Osteocyte (in vitro differentiated cells): ENCODE measurements at regions not wholly inside any gene's neighbourhood (a gene's known extent, or its start where the extent isn't known, plus 50 kb on each side); places are given as distances from the start of the nearest gene placed in this dataset.

Experiments used
- DNase-seq: peaks from one replicate; pipeline ENCODE4 v3.0.0; 2021; ENCODE audit warnings: mixed read lengths; ENCODE audit not compliant: unreplicated experiment; ENCODE audit errors: extremely low spot score
- H3K27ac Mint-ChIP-seq: one replicate; pipeline ENCODE4 v1.8.0; 2021; ENCODE audit warnings: mild to moderate bottlenecking, mixed read lengths; ENCODE audit not compliant: unreplicated experiment
- H3K27me3 Mint-ChIP-seq: one replicate; pipeline ENCODE4 v1.8.0; 2021; ENCODE audit warnings: mixed read lengths; ENCODE audit not compliant: unreplicated experiment
- H3K36me3 Mint-ChIP-seq: one replicate; pipeline ENCODE4 v1.8.0; 2021; ENCODE audit warnings: mixed read lengths; ENCODE audit not compliant: unreplicated experiment
- H3K4me1 Mint-ChIP-seq: one replicate; pipeline ENCODE4 v1.8.0; 2021; ENCODE audit warnings: mixed read lengths; ENCODE audit not compliant: unreplicated experiment
- H3K4me3 Mint-ChIP-seq: one replicate; pipeline ENCODE4 v1.8.0; 2021; ENCODE audit warnings: mild to moderate bottlenecking, moderate library complexity, mixed read lengths; ENCODE audit not compliant: unreplicated experiment
- H3K9me3 Mint-ChIP-seq: one replicate; pipeline ENCODE4 v1.8.0; 2021; ENCODE audit warnings: mixed read lengths; ENCODE audit not compliant: unreplicated experiment
- CTCF ChIP-seq: fragments of 200-600 bp; sonication (generic); IDR thresholded peaks from 2 replicates; pipeline ENCODE4 v1.5.0; 2021; ENCODE audit warnings: antibody characterized with exemption, mild to moderate bottlenecking, moderate library complexity

- peaks cover 6% of the 10 kb centered on the region for H3K9me3 Mint-ChIP-seq
These were observed 175.3 kb upstream of the CLEC14A start for GRCh38 chr14:38431156-38431555.

GRCh38 chr14:38430522-38430921 lies 174.6 kb upstream of the CLEC14A start:
- no peak for TF ChIP-seq CTCF
- Mint-ChIP-seq H3K9me3 (peaks cover 7% of the 10 kb centered on the region), H3K4me3 (no peak overlapping the region), H3K36me3 (no peaks in the 10 kb centered on the region), H3K27ac (no peak overlapping the region), H3K4me1 (no peaks in the 10 kb centered on the region), H3K27me3 (peaks cover 1% of the 10 kb centered on the region)
- no peak for DNase-seq

More at GRCh38 chr14:38431156-38431555, 175.3 kb upstream of the CLEC14A start:
- Mint-ChIP-seq H3K4me3 (no peak overlapping the region), H3K27me3 (peaks cover 3% of the 10 kb centered on the region), H3K4me1 (no peaks in the 10 kb centered on the region), H3K27ac (no peak overlapping the region), H3K36me3 (no peaks in the 10 kb centered on the region)
- no peak for TF ChIP-seq CTCF
- no peak for DNase-seq

GRCh38 chr14:38425324-38425976 lies 169.6 kb upstream of the CLEC14A start:
- Mint-ChIP-seq H3K9me3 (peaks cover 33% of the 10 kb centered on the region), H3K36me3 (no peaks in the 10 kb centered on the region), H3K4me3 (no peak overlapping the region), H3K27ac (no peak overlapping the region), H3K4me1 (no peaks in the 10 kb centered on the region), H3K27me3 (no peaks in the 10 kb centered on the region)
- DNase-seq = no peak
- TF ChIP-seq CTCF = no peak

GRCh38 chr14:38420048-38420447 lies 164.2 kb upstream of the CLEC14A start:
- H3K9me3 Mint-ChIP-seq = peaks cover 27% of the 10 kb centered on the region
- TF ChIP-seq CTCF = no peak
- no peak overlapping the region for H3K4me3 Mint-ChIP-seq
- no peak for DNase-seq
- H3K27ac Mint-ChIP-seq = no peak overlapping the region
- H3K4me1 Mint-ChIP-seq = no peaks in the 10 kb centered on the region
- no peaks in the 10 kb centered on the region for H3K27me3 Mint-ChIP-seq
- H3K36me3 Mint-ChIP-seq = no peaks in the 10 kb centered on the region

- Mint-ChIP-seq H3K4me3 (no peak overlapping the region), H3K9me3 (peaks cover 22% of the 10 kb centered on the region), H3K27me3 (no peaks in the 10 kb centered on the region)
These were observed 163.7 kb upstream of the CLEC14A start for GRCh38 chr14:38419579-38419978.

More at GRCh38 chr14:38419579-38419978, 163.7 kb upstream of the CLEC14A start:
- TF ChIP-seq CTCF = no peak
- no peak for DNase-seq
- H3K4me1 Mint-ChIP-seq = no peaks in the 10 kb centered on the region
- no peaks in the 10 kb centered on the region for H3K36me3 Mint-ChIP-seq
- no peak overlapping the region for H3K27ac Mint-ChIP-seq
